ENCODE measurements at regions not wholly inside any gene's neighbourhood (a gene's known extent, or its start where the extent isn't known, plus 50 kb on each side); places are given as distances from the start of the nearest gene placed in this dataset.

GRCh38 chr21:27536319-27536718, 569.4 kb upstream of the ADAMTS5 start:
- DNase-seq (ENCODE audit: low read depth, low spot score) = no peak
- H3K36me3 ChIP-seq (ENCODE audit: control insufficient read depth in 2 of 2, extremely low read depth in 1 of 2, insufficient read depth in 2 of 2, low read length in 2 of 2) = no peaks in the 10 kb centered on the region
- H3K4me2 ChIP-seq (ENCODE audit: insufficient read depth, low read length) = no peak overlapping the region
- no peaks in the 10 kb centered on the region for H3K4me1 ChIP-seq (ENCODE audit: control insufficient read depth, extremely low read depth, insufficient read depth, low read length)
- no peak overlapping the region for H3K27ac ChIP-seq (ENCODE audit: insufficient read depth, low read depth, low read length)
- no peaks in the 10 kb centered on the region for H3K27me3 ChIP-seq (ENCODE audit: control insufficient read depth in 2 of 2, insufficient read depth in 2 of 2, low read length in 2 of 2)
- FAIRE-seq = no peak
- H3K9me1 ChIP-seq (replicated peaks; ENCODE audit: control insufficient read depth, extremely low read depth, insufficient read depth, low read length) = no peaks in the 10 kb centered on the region
- no peaks in the 10 kb centered on the region for H3K79me2 ChIP-seq (ENCODE audit: control insufficient read depth, insufficient read depth, low read length)
- no peaks in the 10 kb centered on the region for H3K9me3 ChIP-seq (replicated peaks; ENCODE audit: control insufficient read depth, insufficient read depth, low read length)
- CTCF ChIA-PET = interaction anchor here (0.9 kb wide), 1 partner anchor 29 kb away, joined by 3 read pairs; no protein-coding TSS in a partner anchor
- no peak overlapping the region for H2AFZ ChIP-seq (ENCODE audit: low read depth, low read length)
- BruUV-seq (replicated peaks) = no TSS peak
- intact Hi-C loops (cut with micrococcal nuclease) (no loop called here), dilution Hi-C loops (cut with MboI; ENCODE audit: extremely low pct_ligation_motif_present, low sequenced_read_pairs) (no loop called here)
- no peak overlapping the region for H3K9ac ChIP-seq (replicated peaks; ENCODE audit: extremely low read depth, insufficient read depth, low read length)
- no peak for TF ChIP-seq POLR2AphosphoS5 (IDR thresholded peaks at IDR 0.05; ENCODE audit: insufficient read depth, low read depth, low read length)
- no peak for TF ChIP-seq CTCF (IDR thresholded peaks at IDR 0.05; ENCODE audit: extremely low read depth in 1 of 2, insufficient read depth in 1 of 2, low read depth in 1 of 2, low read length in 2 of 2)
- TF ChIP-seq, protein P1, sequence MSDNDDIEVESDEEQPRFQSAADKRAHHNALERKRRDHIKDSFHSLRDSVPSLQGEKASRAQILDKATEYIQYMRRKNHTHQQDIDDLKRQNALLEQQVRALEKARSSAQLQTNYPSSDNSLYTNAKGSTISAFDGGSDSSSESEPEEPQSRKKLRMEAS (IDR thresholded peaks at IDR 0.05; ENCODE audit: insufficient read depth, insufficient read length) = no peak
- H3K4me3 ChIP-seq (replicated peaks in 1 of 3; ENCODE audit: insufficient read depth in 1 of 3, low read depth in 1 of 3, low read length in 3 of 3) = no peak overlapping the region
- no peaks in the 10 kb centered on the region for H4K20me1 ChIP-seq (replicated peaks; ENCODE audit: control insufficient read depth, extremely low read depth, insufficient read depth, low read length)
- POLR2A ChIA-PET = no interaction called here

DNA sequence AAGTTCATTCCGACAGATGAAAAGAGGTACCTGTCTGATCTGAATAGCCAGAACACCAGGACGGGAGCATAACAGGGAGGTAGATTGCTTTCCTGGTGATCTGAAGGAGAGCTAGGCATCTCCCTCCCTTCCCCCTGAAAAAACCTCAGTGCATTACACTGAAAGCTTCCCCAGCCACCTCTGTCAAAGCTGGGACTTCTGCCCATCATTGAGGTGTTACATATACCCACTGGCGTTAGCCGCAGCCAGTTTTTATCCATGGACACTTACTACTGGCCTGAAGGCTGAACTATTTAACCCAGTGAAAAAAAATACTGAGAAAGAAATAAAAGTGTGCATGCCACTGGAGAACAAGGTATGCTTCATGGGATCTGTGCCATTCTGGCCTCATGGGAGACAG, 568.3 kb upstream of the ADAMTS5 start:
- FAIRE-seq = no peak
- H3K79me2 ChIP-seq (ENCODE audit: control insufficient read depth, insufficient read depth, low read length) = no peaks in the 10 kb centered on the region
- no peaks in the 10 kb centered on the region for H3K9me1 ChIP-seq (replicated peaks; ENCODE audit: control insufficient read depth, extremely low read depth, insufficient read depth, low read length)
- no peak overlapping the region for H3K4me3 ChIP-seq (replicated peaks in 1 of 3; ENCODE audit: insufficient read depth in 1 of 3, low read depth in 1 of 3, low read length in 3 of 3)
- no peak overlapping the region for H3K4me2 ChIP-seq (ENCODE audit: insufficient read depth, low read length)
- H3K9ac ChIP-seq (replicated peaks; ENCODE audit: extremely low read depth, insufficient read depth, low read length) = no peak overlapping the region
- no peaks in the 10 kb centered on the region for H3K36me3 ChIP-seq (ENCODE audit: control insufficient read depth in 2 of 2, extremely low read depth in 1 of 2, insufficient read depth in 2 of 2, low read length in 2 of 2)
- no peaks in the 10 kb centered on the region for H3K9me3 ChIP-seq (replicated peaks; ENCODE audit: control insufficient read depth, insufficient read depth, low read length)
- H3K4me1 ChIP-seq (ENCODE audit: control insufficient read depth, extremely low read depth, insufficient read depth, low read length) = no peaks in the 10 kb centered on the region
- TF ChIP-seq CTCF (IDR thresholded peaks at IDR 0.05; ENCODE audit: extremely low read depth in 1 of 2, insufficient read depth in 1 of 2, low read depth in 1 of 2, low read length in 2 of 2) = no peak
- no peak for TF ChIP-seq MYC (IDR thresholded peaks at IDR 0.05; ENCODE audit: low read depth, low read length)
- no peak for TF ChIP-seq POLR2AphosphoS5 (IDR thresholded peaks at IDR 0.05; ENCODE audit: insufficient read depth, low read depth, low read length)
- TF ChIP-seq JUN (IDR thresholded peaks at IDR 0.05; ENCODE audit: borderline replicate concordance, insufficient read depth, insufficient read length, low read depth) = no peak
- TF ChIP-seq, protein P1 (IDR thresholded peaks at IDR 0.05; ENCODE audit: insufficient read depth, insufficient read length) = no peak
- no peak for TF ChIP-seq FOS (IDR thresholded peaks at IDR 0.05; ENCODE audit: borderline replicate concordance, insufficient read depth, low read length)
- TF ChIP-seq POLR2A (IDR thresholded peaks at IDR 0.05; ENCODE audit: low read depth, low read length) = no peak
- TF ChIP-seq GATA2 (IDR thresholded peaks at IDR 0.05; ENCODE audit: insufficient read depth, insufficient read length, low read depth, low read length) = no peak
- no peak for TF ChIP-seq EZH2 (IDR thresholded peaks at IDR 0.05; ENCODE audit: borderline replicate concordance, low read depth, low read length, severe bottlenecking)
- CTCF ChIA-PET = interaction anchor here (1.3 kb wide), 1 partner anchor 30 kb away, joined by 3 read pairs; no protein-coding TSS in a partner anchor
- H3K27ac ChIP-seq (ENCODE audit: insufficient read depth, low read depth, low read length) = no peak overlapping the region
- BruUV-seq (replicated peaks) = no TSS peak
- no peak for DNase-seq (ENCODE audit: low read depth, low spot score)
- no peaks in the 10 kb centered on the region for H3K27me3 ChIP-seq (ENCODE audit: control insufficient read depth in 2 of 2, insufficient read depth in 2 of 2, low read length in 2 of 2)
- intact Hi-C loops (cut with micrococcal nuclease) (no loop called here), dilution Hi-C loops (cut with MboI; ENCODE audit: extremely low pct_ligation_motif_present, low sequenced_read_pairs) (no loop called here)
- no peaks in the 10 kb centered on the region for H4K20me1 ChIP-seq (replicated peaks; ENCODE audit: control insufficient read depth, extremely low read depth, insufficient read depth, low read length)
- H2AFZ ChIP-seq (ENCODE audit: low read depth, low read length) = no peak overlapping the region
- POLR2A ChIA-PET = no interaction called here
